SK-N-SH (cell line): ENCODE measurements at regions not wholly inside any gene's neighbourhood (a gene's known extent, or its start where the extent isn't known, plus 50 kb on each side); places are given as distances from the start of the nearest gene placed in this dataset.

Source experiments
- CHD2 ChIP-seq: fragments of 150-350 bp; IDR thresholded peaks from 2 replicates; pipeline ENCODE4 v1.6.1; 2018; ENCODE audit warnings: low read length; ENCODE audit not compliant: partially characterized antibody
- EZH2phosphoT487 ChIP-seq: fragments of 200-600 bp; sonication (generic); IDR thresholded peaks from 2 replicates; pipeline ENCODE4 v1.6.1; 2017; ENCODE audit warnings: low read depth, mixed run types, mild to moderate bottlenecking, antibody characterized with exemption, moderate library complexity, borderline replicate concordance
- JUND ChIP-seq: IDR thresholded peaks from 2 replicates; pipeline ENCODE4 v1.4.0; 2012
- MAX ChIP-seq: IDR thresholded peaks from 2 replicates; pipeline ENCODE4 v1.4.0; 2012; ENCODE audit warnings: low read depth
- TF ChIP-seq, protein P1 (sequence below): fragments of 200-600 bp; sonication (generic); IDR thresholded peaks from 2 replicates; pipeline ENCODE4 v1.6.1; 2017; ENCODE audit warnings: antibody characterized with exemption, mild to moderate bottlenecking, moderate library complexity
- TF ChIP-seq, protein P2 (sequence below): IDR thresholded peaks from 2 replicates; pipeline ENCODE4 v1.4.0; 2012; ENCODE audit warnings: low read depth, borderline replicate concordance
- TF ChIP-seq, protein P3 (sequence below): IDR thresholded peaks from 2 replicates; pipeline ENCODE4 v1.6.1; 2012; ENCODE audit warnings: mild to moderate bottlenecking, low read depth, low read length, moderate library complexity

DNA sequence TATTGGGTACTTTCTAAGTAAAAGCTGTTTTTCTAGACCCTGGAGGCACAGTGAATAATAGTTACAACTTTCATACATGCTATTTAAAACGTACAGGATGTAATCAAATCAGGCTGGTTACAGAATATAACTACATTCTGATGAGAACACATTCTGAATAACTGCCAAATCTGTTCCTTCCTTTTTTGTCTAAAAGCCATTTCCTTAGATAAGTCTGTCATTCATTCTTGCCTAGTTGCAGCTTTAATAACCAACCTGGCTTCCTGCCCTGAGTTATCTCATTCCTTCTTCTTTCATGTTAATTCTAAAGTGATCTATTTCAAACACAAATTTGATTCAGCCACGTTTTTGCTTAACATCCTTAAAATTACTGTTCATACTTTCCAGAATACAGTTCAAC lies 189.7 kb upstream of the ITM2A start:
- TF ChIP-seq, protein P1, sequence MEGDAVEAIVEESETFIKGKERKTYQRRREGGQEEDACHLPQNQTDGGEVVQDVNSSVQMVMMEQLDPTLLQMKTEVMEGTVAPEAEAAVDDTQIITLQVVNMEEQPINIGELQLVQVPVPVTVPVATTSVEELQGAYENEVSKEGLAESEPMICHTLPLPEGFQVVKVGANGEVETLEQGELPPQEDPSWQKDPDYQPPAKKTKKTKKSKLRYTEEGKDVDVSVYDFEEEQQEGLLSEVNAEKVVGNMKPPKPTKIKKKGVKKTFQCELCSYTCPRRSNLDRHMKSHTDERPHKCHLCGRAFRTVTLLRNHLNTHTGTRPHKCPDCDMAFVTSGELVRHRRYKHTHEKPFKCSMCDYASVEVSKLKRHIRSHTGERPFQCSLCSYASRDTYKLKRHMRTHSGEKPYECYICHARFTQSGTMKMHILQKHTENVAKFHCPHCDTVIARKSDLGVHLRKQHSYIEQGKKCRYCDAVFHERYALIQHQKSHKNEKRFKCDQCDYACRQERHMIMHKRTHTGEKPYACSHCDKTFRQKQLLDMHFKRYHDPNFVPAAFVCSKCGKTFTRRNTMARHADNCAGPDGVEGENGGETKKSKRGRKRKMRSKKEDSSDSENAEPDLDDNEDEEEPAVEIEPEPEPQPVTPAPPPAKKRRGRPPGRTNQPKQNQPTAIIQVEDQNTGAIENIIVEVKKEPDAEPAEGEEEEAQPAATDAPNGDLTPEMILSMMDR: no peak
- TF ChIP-seq, protein P2, sequence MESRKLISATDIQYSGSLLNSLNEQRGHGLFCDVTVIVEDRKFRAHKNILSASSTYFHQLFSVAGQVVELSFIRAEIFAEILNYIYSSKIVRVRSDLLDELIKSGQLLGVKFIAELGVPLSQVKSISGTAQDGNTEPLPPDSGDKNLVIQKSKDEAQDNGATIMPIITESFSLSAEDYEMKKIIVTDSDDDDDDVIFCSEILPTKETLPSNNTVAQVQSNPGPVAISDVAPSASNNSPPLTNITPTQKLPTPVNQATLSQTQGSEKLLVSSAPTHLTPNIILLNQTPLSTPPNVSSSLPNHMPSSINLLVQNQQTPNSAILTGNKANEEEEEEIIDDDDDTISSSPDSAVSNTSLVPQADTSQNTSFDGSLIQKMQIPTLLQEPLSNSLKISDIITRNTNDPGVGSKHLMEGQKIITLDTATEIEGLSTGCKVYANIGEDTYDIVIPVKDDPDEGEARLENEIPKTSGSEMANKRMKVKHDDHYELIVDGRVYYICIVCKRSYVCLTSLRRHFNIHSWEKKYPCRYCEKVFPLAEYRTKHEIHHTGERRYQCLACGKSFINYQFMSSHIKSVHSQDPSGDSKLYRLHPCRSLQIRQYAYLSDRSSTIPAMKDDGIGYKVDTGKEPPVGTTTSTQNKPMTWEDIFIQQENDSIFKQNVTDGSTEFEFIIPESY: no peak
- TF ChIP-seq MAX (no peak), EZH2phosphoT487 (no peak), JUND (no peak), CHD2 (no peak)
- TF ChIP-seq, protein P3, sequence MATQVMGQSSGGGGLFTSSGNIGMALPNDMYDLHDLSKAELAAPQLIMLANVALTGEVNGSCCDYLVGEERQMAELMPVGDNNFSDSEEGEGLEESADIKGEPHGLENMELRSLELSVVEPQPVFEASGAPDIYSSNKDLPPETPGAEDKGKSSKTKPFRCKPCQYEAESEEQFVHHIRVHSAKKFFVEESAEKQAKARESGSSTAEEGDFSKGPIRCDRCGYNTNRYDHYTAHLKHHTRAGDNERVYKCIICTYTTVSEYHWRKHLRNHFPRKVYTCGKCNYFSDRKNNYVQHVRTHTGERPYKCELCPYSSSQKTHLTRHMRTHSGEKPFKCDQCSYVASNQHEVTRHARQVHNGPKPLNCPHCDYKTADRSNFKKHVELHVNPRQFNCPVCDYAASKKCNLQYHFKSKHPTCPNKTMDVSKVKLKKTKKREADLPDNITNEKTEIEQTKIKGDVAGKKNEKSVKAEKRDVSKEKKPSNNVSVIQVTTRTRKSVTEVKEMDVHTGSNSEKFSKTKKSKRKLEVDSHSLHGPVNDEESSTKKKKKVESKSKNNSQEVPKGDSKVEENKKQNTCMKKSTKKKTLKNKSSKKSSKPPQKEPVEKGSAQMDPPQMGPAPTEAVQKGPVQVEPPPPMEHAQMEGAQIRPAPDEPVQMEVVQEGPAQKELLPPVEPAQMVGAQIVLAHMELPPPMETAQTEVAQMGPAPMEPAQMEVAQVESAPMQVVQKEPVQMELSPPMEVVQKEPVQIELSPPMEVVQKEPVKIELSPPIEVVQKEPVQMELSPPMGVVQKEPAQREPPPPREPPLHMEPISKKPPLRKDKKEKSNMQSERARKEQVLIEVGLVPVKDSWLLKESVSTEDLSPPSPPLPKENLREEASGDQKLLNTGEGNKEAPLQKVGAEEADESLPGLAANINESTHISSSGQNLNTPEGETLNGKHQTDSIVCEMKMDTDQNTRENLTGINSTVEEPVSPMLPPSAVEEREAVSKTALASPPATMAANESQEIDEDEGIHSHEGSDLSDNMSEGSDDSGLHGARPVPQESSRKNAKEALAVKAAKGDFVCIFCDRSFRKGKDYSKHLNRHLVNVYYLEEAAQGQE: no peak
